OCI-LY3 (cell line): ENCODE measurements at regions not wholly inside any gene's neighbourhood (a gene's known extent, or its start where the extent isn't known, plus 50 kb on each side); places are given as distances from the start of the nearest gene placed in this dataset.
"Not testable (repeated sequence)": the region's sequence is repeated elsewhere in the genome, so short reads cannot be mapped to it uniquely, and the experiment has no call there.

Experiments used
- H2AFZ ChIP-seq: fragments of 200-600, 300-600 bp; shearing (Covaris generic); 2 replicates; pipeline ENCODE4 v1.6.0; 2014; ENCODE audit warnings: antibody characterized with exemption, low read depth, low read length
- H3K27ac ChIP-seq: fragments of 200-600, 300-600 bp; sonication (generic); 2 replicates; pipeline ENCODE4 v1.5.1; 2014; ENCODE audit warnings: mild to moderate bottlenecking, low read length, moderate library complexity, mixed read lengths
- H3K27me3 ChIP-seq: fragments of 200-600, 300-600 bp; sonication (generic); 2 replicates; pipeline ENCODE4 v1.6.1; 2014; ENCODE audit warnings: low read depth, low read length, mixed read lengths
- H3K36me3 ChIP-seq: fragments of 200-600, 300-600 bp; sonication (generic); replicated peaks from 2 replicates; pipeline ENCODE3; 2014; ENCODE audit warnings: low read depth, low read length, mixed read lengths
- H3K4me1 ChIP-seq: fragments of 300-600, 200-600 bp; sonication (generic); 2 replicates; pipeline ENCODE4 v1.6.1; 2014; ENCODE audit warnings: low read length, mixed read lengths
- H3K4me2 ChIP-seq: fragments of 200-600, 300-600 bp; sonication (generic); 2 replicates; pipeline ENCODE4 v1.6.1; 2014; ENCODE audit warnings: low read length, mixed read lengths
- H3K4me3 ChIP-seq: fragments of 300-600, 200-600 bp; sonication (generic); 2 replicates; pipeline ENCODE4 v1.5.1; 2014; ENCODE audit warnings: antibody characterized with exemption, mild to moderate bottlenecking, low read length, moderate library complexity
- H3K79me2 ChIP-seq: fragments of 300-600, 200-600 bp; shearing (Covaris generic); 2 replicates; pipeline ENCODE4 v1.6.1; 2014; ENCODE audit warnings: mild to moderate bottlenecking, low read length, mixed read lengths
- H3K9ac ChIP-seq: fragments of 300-600, 200-600 bp; shearing (Covaris generic); 2 replicates; pipeline ENCODE4 v1.6.0; 2014; ENCODE audit warnings: mild to moderate bottlenecking, low read length, moderate library complexity
- H3K9me3 ChIP-seq: fragments of 200-600, 300-600 bp; shearing (Covaris generic); 2 replicates; pipeline ENCODE4 v1.6.1; 2014; ENCODE audit warnings: low read length, mixed read lengths; ENCODE audit not compliant: insufficient read depth
- H4K20me1 ChIP-seq: fragments of 200-600, 300-600 bp; sonication (generic); 2 replicates; pipeline ENCODE4 v1.6.1; 2016; ENCODE audit warnings: low read length, mixed read lengths; ENCODE audit not compliant: insufficient read depth
- EZH2phosphoT487 ChIP-seq: fragments of 200-600 bp; shearing (Covaris generic); IDR thresholded peaks from 2 replicates; pipeline ENCODE4 v1.6.1; 2018; ENCODE audit warnings: antibody characterized with exemption, mixed run types, low read depth
- TF ChIP-seq, protein P1 (sequence below): fragments of 200-600, 300-600 bp; sonication (generic); IDR thresholded peaks from 2 replicates; pipeline ENCODE4 v1.5.1; 2014; ENCODE audit warnings: antibody characterized with exemption, low read length, low read depth

DNA sequence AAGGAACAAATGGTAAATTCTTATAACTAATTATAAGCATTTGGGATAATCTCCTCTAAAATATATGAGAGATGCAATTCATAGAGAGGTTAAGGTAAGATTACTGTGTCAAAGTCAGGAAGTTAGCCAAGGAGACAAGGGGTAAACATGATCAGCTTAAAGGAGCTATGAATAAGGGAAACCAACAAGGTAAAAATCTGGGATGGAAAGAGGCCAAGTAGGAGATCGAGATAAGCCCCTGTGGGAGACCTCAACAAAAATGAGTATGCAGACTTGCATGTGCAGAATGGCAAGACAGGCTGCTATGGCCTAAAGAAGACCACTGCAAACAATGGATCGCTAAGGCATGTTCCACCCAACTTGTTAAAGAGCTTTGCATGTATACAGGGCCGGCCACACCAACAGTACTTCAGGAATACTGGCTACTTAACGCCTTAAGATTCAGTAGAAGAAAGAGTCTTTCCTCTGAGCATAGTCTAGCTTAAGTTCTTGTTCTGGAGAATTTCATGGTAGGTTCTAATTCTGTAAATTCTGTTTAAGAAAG is 738.6 kb downstream of the GALC start:
- H3K9ac ChIP-seq, result no peak overlapping the region
- H3K4me3 ChIP-seq, result no peak overlapping the region
- H3K27me3 ChIP-seq, result no peaks in the 10 kb centered on the region
- no peaks in the 10 kb centered on the region for H4K20me1 ChIP-seq
- H3K79me2 ChIP-seq, result no peaks in the 10 kb centered on the region
- no peak overlapping the region for H2AFZ ChIP-seq
- H3K4me2 ChIP-seq, result no peak overlapping the region
- H3K4me1 ChIP-seq, result peaks cover 8% of the 10 kb centered on the region; the same call in 1 of the 2 replicates
- TF ChIP-seq, protein P1, sequence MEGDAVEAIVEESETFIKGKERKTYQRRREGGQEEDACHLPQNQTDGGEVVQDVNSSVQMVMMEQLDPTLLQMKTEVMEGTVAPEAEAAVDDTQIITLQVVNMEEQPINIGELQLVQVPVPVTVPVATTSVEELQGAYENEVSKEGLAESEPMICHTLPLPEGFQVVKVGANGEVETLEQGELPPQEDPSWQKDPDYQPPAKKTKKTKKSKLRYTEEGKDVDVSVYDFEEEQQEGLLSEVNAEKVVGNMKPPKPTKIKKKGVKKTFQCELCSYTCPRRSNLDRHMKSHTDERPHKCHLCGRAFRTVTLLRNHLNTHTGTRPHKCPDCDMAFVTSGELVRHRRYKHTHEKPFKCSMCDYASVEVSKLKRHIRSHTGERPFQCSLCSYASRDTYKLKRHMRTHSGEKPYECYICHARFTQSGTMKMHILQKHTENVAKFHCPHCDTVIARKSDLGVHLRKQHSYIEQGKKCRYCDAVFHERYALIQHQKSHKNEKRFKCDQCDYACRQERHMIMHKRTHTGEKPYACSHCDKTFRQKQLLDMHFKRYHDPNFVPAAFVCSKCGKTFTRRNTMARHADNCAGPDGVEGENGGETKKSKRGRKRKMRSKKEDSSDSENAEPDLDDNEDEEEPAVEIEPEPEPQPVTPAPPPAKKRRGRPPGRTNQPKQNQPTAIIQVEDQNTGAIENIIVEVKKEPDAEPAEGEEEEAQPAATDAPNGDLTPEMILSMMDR, result no peak
- TF ChIP-seq EZH2phosphoT487, result no peak
- H3K27ac ChIP-seq, result no peak overlapping the region
- no peaks in the 10 kb centered on the region for H3K9me3 ChIP-seq
- no peaks in the 10 kb centered on the region for H3K36me3 ChIP-seq

GRCh38 chr14:87253791-87254190 is 739.2 kb downstream of the GALC start:
- not testable (repeated sequence) for H3K4me2 ChIP-seq, H3K9ac ChIP-seq, H3K27ac ChIP-seq, H3K4me1 ChIP-seq, H2AFZ ChIP-seq, H3K36me3 ChIP-seq, H3K9me3 ChIP-seq, H3K79me2 ChIP-seq, H4K20me1 ChIP-seq, H3K27me3 ChIP-seq, H3K4me3 ChIP-seq

- TF ChIP-seq, protein P1, result no peak
- no peak for TF ChIP-seq EZH2phosphoT487
- Histone ChIP-seq H3K4me1 (peaks cover 8% of the 10 kb centered on the region; the same call in 1 of the 2 replicates), H3K9ac (no peak overlapping the region), H2AFZ (no peak overlapping the region), H3K4me3 (no peak overlapping the region), H3K9me3 (no peaks in the 10 kb centered on the region), H3K27ac (no peak overlapping the region), H3K27me3 (no peaks in the 10 kb centered on the region), H3K36me3 (no peaks in the 10 kb centered on the region), H3K4me2 (no peak overlapping the region), H4K20me1 (no peaks in the 10 kb centered on the region), H3K79me2 (no peaks in the 10 kb centered on the region)
Observed at GRCh38 chr14:87252103-87252502, 740.9 kb downstream of the GALC start.

- no peaks in the 10 kb centered on the region for H4K20me1 ChIP-seq
Observed at GRCh38 chr14:87251011-87251410, 742.0 kb downstream of the GALC start.

More at GRCh38 chr14:87251011-87251410, 742.0 kb downstream of the GALC start:
- peaks cover 8% of the 10 kb centered on the region; the same call in 1 of the 2 replicates for H3K4me1 ChIP-seq
- no peaks in the 10 kb centered on the region for H3K27me3 ChIP-seq
- no peak overlapping the region for H3K9ac ChIP-seq
- H3K4me3 ChIP-seq, result no peak overlapping the region
- no peak overlapping the region for H3K27ac ChIP-seq
- H3K36me3 ChIP-seq, result no peaks in the 10 kb centered on the region
- no peak overlapping the region for H3K4me2 ChIP-seq
- H2AFZ ChIP-seq, result no peak overlapping the region
- no peaks in the 10 kb centered on the region for H3K9me3 ChIP-seq
- TF ChIP-seq, protein P1, result no peak
- TF ChIP-seq EZH2phosphoT487, result no peak
- no peaks in the 10 kb centered on the region for H3K79me2 ChIP-seq
